ENCODE measurements at regions not wholly inside any gene's neighbourhood (a gene's known extent, or its start where the extent isn't known, plus 50 kb on each side); places are given as distances from the start of the nearest gene placed in this dataset.

DNA sequence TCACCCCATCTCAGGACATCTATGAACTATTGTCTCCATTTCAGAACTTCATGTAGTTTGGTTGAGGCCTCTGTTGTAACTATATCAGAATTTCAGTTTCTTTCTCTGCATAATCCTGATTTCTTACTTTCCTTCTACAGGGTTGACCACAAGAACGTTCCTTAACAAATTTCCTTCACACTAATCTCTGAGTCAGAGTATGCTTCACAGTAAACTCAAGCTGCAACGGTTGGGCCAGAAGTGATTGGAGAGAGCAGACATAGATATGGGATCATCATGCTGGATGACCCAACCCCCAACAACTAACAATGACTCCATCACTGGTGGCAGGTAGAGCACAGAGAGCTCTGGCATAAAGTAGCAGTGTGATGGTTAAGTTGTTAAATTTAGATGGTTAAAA, 128.8 kb upstream of the OSTN start:
- H3K18ac ChIP-seq (ENCODE audit: low read length), result no peak overlapping the region
- no peak overlapping the region for H3K4ac ChIP-seq (ENCODE audit: low read depth, low read length)
- H3K23ac ChIP-seq (ENCODE audit: low read length), result no peak overlapping the region
- no peak overlapping the region for H3K14ac ChIP-seq (ENCODE audit: low read length)
- H3K36me3 ChIP-seq (ENCODE audit: control insufficient read depth in 1 of 2, insufficient read depth in 2 of 2, low read length in 2 of 2), result no peaks in the 10 kb centered on the region
- H3K79me2 ChIP-seq (ENCODE audit: control insufficient read depth, insufficient read depth, low read length, poor library complexity), result no peaks in the 10 kb centered on the region
- no peak overlapping the region for H2BK120ac ChIP-seq (ENCODE audit: insufficient read depth, low read length, poor library complexity)
- no peak overlapping the region for H4K12ac ChIP-seq (ENCODE audit: low read depth, low read length)
- H3K4me2 ChIP-seq (ENCODE audit: low read length), result no peak overlapping the region
- H3K79me1 ChIP-seq (ENCODE audit: low read length), result no peaks in the 10 kb centered on the region
- no CpG with 5 or more reads among the region's 2 CpGs for WGBS (ENCODE audit: extremely low coverage, insufficient coverage, insufficient read length)
- H2AK5ac ChIP-seq (ENCODE audit: low read length), result no peak overlapping the region
- no peaks in the 10 kb centered on the region for H3K9me3 ChIP-seq (ENCODE audit: insufficient read depth, low read depth, low read length)
- no peak overlapping the region for H3K9ac ChIP-seq (ENCODE audit: low read length)
- no peak overlapping the region for H3K4me3 ChIP-seq (ENCODE audit: low read depth, low read length)
- H3K27ac ChIP-seq (ENCODE audit: low read depth, low read length), result no peak overlapping the region
- no peaks in the 10 kb centered on the region for H3K27me3 ChIP-seq (ENCODE audit: insufficient read depth, low read length)
- no peak overlapping the region for H2BK5ac ChIP-seq (ENCODE audit: low read depth, low read length, poor library complexity)
- H2BK12ac ChIP-seq (ENCODE audit: low read length), result no peak overlapping the region
- H3K4me1 ChIP-seq (ENCODE audit: control insufficient read depth in 1 of 2, insufficient read depth in 2 of 2, low read length in 2 of 2), result no peaks in the 10 kb centered on the region
- no peak for DNase-seq
- H4K8ac ChIP-seq (ENCODE audit: low read depth, low read length), result no peak overlapping the region
- no peak overlapping the region for H4K91ac ChIP-seq (ENCODE audit: low read depth, low read length)
- H2AFZ ChIP-seq (ENCODE audit: insufficient read depth, low read length, poor library complexity), result no peak overlapping the region

DNA sequence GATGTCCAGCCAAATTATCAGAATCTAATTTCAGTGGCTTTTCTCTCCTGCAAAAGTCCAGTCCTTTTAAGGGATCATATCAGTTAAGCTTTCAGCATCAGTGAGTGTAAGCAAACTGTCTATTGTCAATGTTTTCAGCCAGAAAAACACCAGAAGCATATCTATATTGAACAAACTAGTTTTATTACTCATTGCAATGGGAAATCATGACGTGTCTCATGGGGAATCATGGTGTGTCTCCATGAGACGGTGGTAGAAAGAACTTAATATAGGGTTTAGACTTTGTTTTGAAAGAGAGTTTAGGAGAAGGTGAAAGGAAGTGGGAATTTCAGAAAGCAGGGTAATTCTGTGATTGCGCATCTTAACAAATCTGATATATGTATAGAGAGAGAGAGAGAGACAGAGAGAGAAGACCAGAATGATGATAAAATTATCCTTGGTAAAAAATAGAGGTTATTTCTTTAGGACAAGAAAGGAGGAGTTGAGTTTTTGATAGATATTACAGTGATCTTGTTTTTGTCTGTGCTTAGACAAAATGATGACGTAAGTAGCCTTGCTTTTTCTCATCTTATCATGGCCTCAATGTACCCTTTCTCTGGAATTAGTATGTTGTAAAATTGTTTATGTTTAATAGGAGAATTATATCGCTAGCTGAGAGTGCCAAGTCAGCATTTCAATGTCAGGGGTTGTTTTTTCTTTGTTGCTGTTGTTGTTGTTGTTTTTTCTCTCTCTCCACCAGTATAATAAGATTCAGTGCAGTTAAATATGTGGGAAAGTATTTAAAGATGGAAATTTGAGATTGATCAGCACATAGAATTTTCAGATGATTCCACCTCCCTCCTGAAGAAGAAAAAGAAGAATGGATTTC, 129.9 kb upstream of the OSTN start:
- Histone ChIP-seq H3K4me3 (ENCODE audit: low read depth, low read length) (no peak overlapping the region), H4K12ac (ENCODE audit: low read depth, low read length) (no peak overlapping the region), H3K18ac (ENCODE audit: low read length) (no peak overlapping the region), H3K4me1 (ENCODE audit: control insufficient read depth in 1 of 2, insufficient read depth in 2 of 2, low read length in 2 of 2) (no peaks in the 10 kb centered on the region), H3K4me2 (ENCODE audit: low read length) (no peak overlapping the region), H2BK120ac (ENCODE audit: insufficient read depth, low read length, poor library complexity) (no peak overlapping the region), H3K23ac (ENCODE audit: low read length) (no peak overlapping the region), H4K91ac (ENCODE audit: low read depth, low read length) (no peak overlapping the region), H3K9me3 (ENCODE audit: insufficient read depth, low read depth, low read length) (no peaks in the 10 kb centered on the region), H2AK5ac (ENCODE audit: low read length) (no peak overlapping the region), H3K27ac (ENCODE audit: low read depth, low read length) (no peak overlapping the region), H3K27me3 (ENCODE audit: insufficient read depth, low read length) (no peaks in the 10 kb centered on the region), H3K9ac (ENCODE audit: low read length) (no peak overlapping the region), H2BK12ac (ENCODE audit: low read length) (no peak overlapping the region), H3K79me1 (ENCODE audit: low read length) (no peaks in the 10 kb centered on the region), H3K36me3 (ENCODE audit: control insufficient read depth in 1 of 2, insufficient read depth in 2 of 2, low read length in 2 of 2) (no peaks in the 10 kb centered on the region), H4K8ac (ENCODE audit: low read depth, low read length) (no peak overlapping the region), H3K4ac (ENCODE audit: low read depth, low read length) (no peak overlapping the region), H3K79me2 (ENCODE audit: control insufficient read depth, insufficient read depth, low read length, poor library complexity) (no peaks in the 10 kb centered on the region), H2AFZ (ENCODE audit: insufficient read depth, low read length, poor library complexity) (no peak overlapping the region), H3K14ac (ENCODE audit: low read length) (no peak overlapping the region), H2BK5ac (ENCODE audit: low read depth, low read length, poor library complexity) (no peak overlapping the region)
- WGBS (ENCODE audit: extremely low coverage, insufficient coverage, insufficient read length), result 100% methylated on average over 1 of the region's 5 CpGs
- no peak for DNase-seq

DNA sequence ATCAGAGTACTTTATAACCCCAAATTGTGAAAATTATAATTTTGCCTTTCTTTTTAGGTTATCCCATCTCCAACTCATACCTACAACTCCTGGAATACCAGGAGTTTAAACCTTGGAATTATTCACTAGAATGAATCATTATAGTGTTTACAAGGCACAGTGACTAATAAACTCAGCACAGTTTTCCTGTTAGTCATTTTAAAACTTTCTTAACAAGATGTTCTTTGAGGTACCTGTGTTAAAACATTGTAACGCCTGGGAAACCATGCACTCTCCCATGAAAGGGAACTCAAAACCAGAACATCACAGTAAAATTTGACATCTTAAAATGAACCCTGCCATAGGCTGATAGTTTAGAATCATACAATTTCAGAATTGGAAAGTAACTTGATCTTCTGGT, 132.4 kb upstream of the OSTN start:
- H3K4me1 ChIP-seq (ENCODE audit: control insufficient read depth in 1 of 2, insufficient read depth in 2 of 2, low read length in 2 of 2), result no peaks in the 10 kb centered on the region
- H3K27me3 ChIP-seq (ENCODE audit: insufficient read depth, low read length), result no peaks in the 10 kb centered on the region
- no CpG with 5 or more reads among the region's 1 CpG for WGBS (ENCODE audit: extremely low coverage, insufficient coverage, insufficient read length)

DNA sequence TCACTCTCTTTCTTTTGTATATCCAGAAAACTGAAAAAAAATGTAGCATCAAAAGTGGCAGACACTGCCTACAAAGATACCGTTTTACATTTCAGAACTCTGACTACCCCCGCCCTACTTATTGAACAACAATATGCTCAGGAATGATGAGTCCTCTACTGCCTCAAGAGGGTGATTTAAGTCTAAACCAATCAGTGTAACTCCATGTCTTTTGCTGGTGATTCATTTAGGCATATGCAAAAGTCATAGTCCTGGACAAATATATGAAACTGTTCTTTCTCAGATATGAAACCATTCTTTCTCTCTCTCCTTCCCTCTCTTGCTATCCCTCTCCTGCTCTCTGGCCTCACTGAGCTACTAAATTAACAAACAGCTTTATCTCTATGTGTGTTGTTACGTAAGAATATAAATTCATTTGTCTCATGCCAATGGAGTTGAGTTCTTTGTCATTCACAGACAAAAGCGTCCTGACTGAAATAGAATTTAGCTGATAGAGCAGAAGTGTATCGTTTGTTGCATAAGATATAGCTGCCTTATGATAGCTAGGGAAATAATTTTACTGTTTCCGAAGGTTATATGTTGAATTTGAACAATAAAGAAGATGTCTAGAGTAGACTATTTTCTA, 133.7 kb upstream of the OSTN start:
- H3K27me3 ChIP-seq (ENCODE audit: insufficient read depth, low read length), result no peaks in the 10 kb centered on the region
- no peak overlapping the region for H3K4me2 ChIP-seq (ENCODE audit: low read length)
- H3K9ac ChIP-seq (ENCODE audit: low read length), result no peak overlapping the region
- no peak overlapping the region for H4K12ac ChIP-seq (ENCODE audit: low read depth, low read length)
- H2BK120ac ChIP-seq (ENCODE audit: insufficient read depth, low read length, poor library complexity), result no peak overlapping the region
- no peak overlapping the region for H2BK12ac ChIP-seq (ENCODE audit: low read length)
- H3K79me2 ChIP-seq (ENCODE audit: control insufficient read depth, insufficient read depth, low read length, poor library complexity), result no peaks in the 10 kb centered on the region
- H3K36me3 ChIP-seq (ENCODE audit: control insufficient read depth in 1 of 2, insufficient read depth in 2 of 2, low read length in 2 of 2), result no peaks in the 10 kb centered on the region
- H3K14ac ChIP-seq (ENCODE audit: low read length), result no peak overlapping the region
- H3K18ac ChIP-seq (ENCODE audit: low read length), result no peak overlapping the region
- no peak overlapping the region for H3K27ac ChIP-seq (ENCODE audit: low read depth, low read length)
- H3K23ac ChIP-seq (ENCODE audit: low read length), result no peak overlapping the region
- no peak overlapping the region for H4K91ac ChIP-seq (ENCODE audit: low read depth, low read length)
- WGBS (ENCODE audit: extremely low coverage, insufficient coverage, insufficient read length), result no CpG with 5 or more reads among the region's 6 CpGs
- no peak for DNase-seq
- no peaks in the 10 kb centered on the region for H3K4me1 ChIP-seq (ENCODE audit: control insufficient read depth in 1 of 2, insufficient read depth in 2 of 2, low read length in 2 of 2)
- H2AK5ac ChIP-seq (ENCODE audit: low read length), result no peak overlapping the region
- no peaks in the 10 kb centered on the region for H3K79me1 ChIP-seq (ENCODE audit: low read length)
- H3K4ac ChIP-seq (ENCODE audit: low read depth, low read length), result no peak overlapping the region
- no peak overlapping the region for H2BK5ac ChIP-seq (ENCODE audit: low read depth, low read length, poor library complexity)
- H2AFZ ChIP-seq (ENCODE audit: insufficient read depth, low read length, poor library complexity), result no peak overlapping the region
- no peaks in the 10 kb centered on the region for H3K9me3 ChIP-seq (ENCODE audit: insufficient read depth, low read depth, low read length)
- no peak overlapping the region for H3K4me3 ChIP-seq (ENCODE audit: low read depth, low read length)
- no peak overlapping the region for H4K8ac ChIP-seq (ENCODE audit: low read depth, low read length)

More for the DNA sequence above, 132.4 kb upstream of the OSTN start:
- H4K12ac ChIP-seq (ENCODE audit: low read depth, low read length), result no peak overlapping the region
- no peak overlapping the region for H3K4me3 ChIP-seq (ENCODE audit: low read depth, low read length)
- H3K4ac ChIP-seq (ENCODE audit: low read depth, low read length), result no peak overlapping the region
- no peak overlapping the region for H3K4me2 ChIP-seq (ENCODE audit: low read length)
- H3K9ac ChIP-seq (ENCODE audit: low read length), result no peak overlapping the region
- H2BK120ac ChIP-seq (ENCODE audit: insufficient read depth, low read length, poor library complexity), result no peak overlapping the region
- H3K9me3 ChIP-seq (ENCODE audit: insufficient read depth, low read depth, low read length), result no peaks in the 10 kb centered on the region
- no peak overlapping the region for H4K8ac ChIP-seq (ENCODE audit: low read depth, low read length)
- no peak overlapping the region for H3K14ac ChIP-seq (ENCODE audit: low read length)
- H3K36me3 ChIP-seq (ENCODE audit: control insufficient read depth in 1 of 2, insufficient read depth in 2 of 2, low read length in 2 of 2), result no peaks in the 10 kb centered on the region
- no peak overlapping the region for H3K27ac ChIP-seq (ENCODE audit: low read depth, low read length)
- no peak overlapping the region for H2AFZ ChIP-seq (ENCODE audit: insufficient read depth, low read length, poor library complexity)
- DNase-seq, result peak in 1 of 2 donors; percentile 8
- no peak overlapping the region for H2BK5ac ChIP-seq (ENCODE audit: low read depth, low read length, poor library complexity)
- H3K18ac ChIP-seq (ENCODE audit: low read length), result no peak overlapping the region
- no peaks in the 10 kb centered on the region for H3K79me1 ChIP-seq (ENCODE audit: low read length)
- no peak overlapping the region for H3K23ac ChIP-seq (ENCODE audit: low read length)
- no peaks in the 10 kb centered on the region for H3K79me2 ChIP-seq (ENCODE audit: control insufficient read depth, insufficient read depth, low read length, poor library complexity)
- H4K91ac ChIP-seq (ENCODE audit: low read depth, low read length), result no peak overlapping the region
- H2AK5ac ChIP-seq (ENCODE audit: low read length), result no peak overlapping the region
- H2BK12ac ChIP-seq (ENCODE audit: low read length), result no peak overlapping the region
